ENCODE measurements at regions not wholly inside any gene's neighbourhood (a gene's known extent, or its start where the extent isn't known, plus 50 kb on each side); places are given as distances from the start of the nearest gene placed in this dataset.

- TF ChIP-seq, protein P1, sequence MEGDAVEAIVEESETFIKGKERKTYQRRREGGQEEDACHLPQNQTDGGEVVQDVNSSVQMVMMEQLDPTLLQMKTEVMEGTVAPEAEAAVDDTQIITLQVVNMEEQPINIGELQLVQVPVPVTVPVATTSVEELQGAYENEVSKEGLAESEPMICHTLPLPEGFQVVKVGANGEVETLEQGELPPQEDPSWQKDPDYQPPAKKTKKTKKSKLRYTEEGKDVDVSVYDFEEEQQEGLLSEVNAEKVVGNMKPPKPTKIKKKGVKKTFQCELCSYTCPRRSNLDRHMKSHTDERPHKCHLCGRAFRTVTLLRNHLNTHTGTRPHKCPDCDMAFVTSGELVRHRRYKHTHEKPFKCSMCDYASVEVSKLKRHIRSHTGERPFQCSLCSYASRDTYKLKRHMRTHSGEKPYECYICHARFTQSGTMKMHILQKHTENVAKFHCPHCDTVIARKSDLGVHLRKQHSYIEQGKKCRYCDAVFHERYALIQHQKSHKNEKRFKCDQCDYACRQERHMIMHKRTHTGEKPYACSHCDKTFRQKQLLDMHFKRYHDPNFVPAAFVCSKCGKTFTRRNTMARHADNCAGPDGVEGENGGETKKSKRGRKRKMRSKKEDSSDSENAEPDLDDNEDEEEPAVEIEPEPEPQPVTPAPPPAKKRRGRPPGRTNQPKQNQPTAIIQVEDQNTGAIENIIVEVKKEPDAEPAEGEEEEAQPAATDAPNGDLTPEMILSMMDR (IDR thresholded peaks at IDR 0.05; ENCODE audit: borderline replicate concordance, control extremely low read depth, extremely low read depth, insufficient read depth, missing control alignments), result no peak
- no peak for DNase-seq (ENCODE audit: low spot score)
- in situ Hi-C loops (cut with MboI; ENCODE audit: low sequenced_read_pairs, unreplicated experiment), result no loop called here
Measured at GRCh38 chr14:104311358-104311757, 173.0 kb downstream of the KIF26A start.

DNA sequence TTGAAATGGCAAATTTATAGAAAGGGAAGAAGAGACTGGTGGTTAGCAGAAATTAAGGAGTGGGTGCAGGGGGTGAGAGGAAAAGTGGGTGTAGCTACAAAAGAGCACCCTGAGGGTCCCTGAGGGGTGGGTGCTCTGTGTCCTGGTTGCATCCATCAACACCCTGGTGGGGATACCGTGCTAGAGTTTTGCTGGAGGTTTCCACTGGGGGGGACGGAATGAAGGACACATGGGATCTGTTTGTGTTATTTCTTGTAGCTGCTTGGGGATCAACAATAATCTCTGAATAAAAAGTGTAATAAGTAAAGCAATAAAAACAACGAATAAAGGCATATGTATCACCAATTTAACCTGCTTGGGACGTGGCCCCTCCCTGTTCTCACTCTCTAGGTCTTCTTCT, 175.3 kb downstream of the KIF26A start:
- TF ChIP-seq, protein P1 (IDR thresholded peaks at IDR 0.05; ENCODE audit: borderline replicate concordance, control extremely low read depth, extremely low read depth, insufficient read depth, missing control alignments), result no peak
- DNase-seq (ENCODE audit: low spot score), result no peak
- in situ Hi-C loops (cut with MboI; ENCODE audit: low sequenced_read_pairs, unreplicated experiment), result no loop called here

DNA sequence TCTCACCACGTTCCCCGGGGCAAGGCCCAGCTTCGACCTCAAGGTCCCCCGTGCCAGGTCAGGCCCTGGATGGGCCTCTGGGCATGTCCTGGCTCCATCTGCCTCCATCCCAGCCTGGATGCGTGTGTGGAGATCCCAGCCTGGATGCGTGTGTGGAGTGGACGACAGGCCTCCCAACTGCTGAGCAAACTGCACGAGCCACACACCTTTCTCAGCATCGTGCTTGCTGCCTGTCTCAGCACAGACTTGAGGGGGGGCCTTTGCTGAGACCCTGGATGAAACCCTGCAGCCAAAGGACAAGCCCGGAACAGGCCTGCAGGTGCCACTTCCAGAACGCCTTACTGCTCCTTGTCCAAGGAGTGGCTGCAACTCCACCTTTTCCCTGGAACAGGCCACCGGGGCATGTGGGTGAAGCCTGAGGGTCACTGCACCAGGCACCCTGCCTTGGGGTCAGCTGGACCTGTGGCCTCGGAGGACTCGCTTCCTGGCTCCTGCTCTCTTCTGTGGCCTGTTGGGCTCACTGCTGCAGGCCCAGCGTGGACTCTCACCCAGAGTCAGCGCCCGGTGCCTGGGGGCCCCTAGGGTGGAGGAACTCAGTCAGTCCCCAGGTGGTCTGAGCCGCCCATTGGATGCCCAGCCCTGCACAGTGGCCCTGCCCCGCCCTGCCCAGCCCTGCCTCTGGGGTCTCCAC, 176.0 kb downstream of the KIF26A start:
- in situ Hi-C loops (cut with MboI; ENCODE audit: low sequenced_read_pairs, unreplicated experiment), result no loop called here
- TF ChIP-seq, protein P1 (IDR thresholded peaks at IDR 0.05; ENCODE audit: borderline replicate concordance, control extremely low read depth, extremely low read depth, insufficient read depth, missing control alignments), result no peak
- no peak for DNase-seq (ENCODE audit: low spot score)

DNA sequence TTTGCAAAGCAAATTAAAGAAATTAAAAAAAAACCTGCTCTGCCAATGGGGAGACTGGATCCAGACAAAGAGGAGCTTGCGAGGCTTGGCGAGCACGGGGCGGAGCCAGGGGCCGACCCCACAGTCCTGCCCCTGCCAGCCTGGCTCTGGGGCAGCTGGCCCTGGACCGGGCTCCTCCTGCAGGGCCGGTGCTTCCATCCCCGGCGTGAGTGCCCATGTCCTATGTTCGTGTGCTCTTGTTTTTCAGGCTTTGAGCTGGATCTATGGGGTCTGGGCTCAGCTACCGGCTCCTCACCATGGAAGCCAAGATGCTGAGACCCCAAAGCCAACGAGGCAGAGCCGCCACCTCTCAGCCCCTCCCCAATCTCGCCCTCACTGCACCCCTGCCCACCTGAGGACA, 176.8 kb downstream of the KIF26A start:
- no peak for DNase-seq (ENCODE audit: low spot score)
- in situ Hi-C loops (cut with MboI; ENCODE audit: low sequenced_read_pairs, unreplicated experiment), result no loop called here
- TF ChIP-seq, protein P1 (IDR thresholded peaks at IDR 0.05; ENCODE audit: borderline replicate concordance, control extremely low read depth, extremely low read depth, insufficient read depth, missing control alignments), result no peak

DNA sequence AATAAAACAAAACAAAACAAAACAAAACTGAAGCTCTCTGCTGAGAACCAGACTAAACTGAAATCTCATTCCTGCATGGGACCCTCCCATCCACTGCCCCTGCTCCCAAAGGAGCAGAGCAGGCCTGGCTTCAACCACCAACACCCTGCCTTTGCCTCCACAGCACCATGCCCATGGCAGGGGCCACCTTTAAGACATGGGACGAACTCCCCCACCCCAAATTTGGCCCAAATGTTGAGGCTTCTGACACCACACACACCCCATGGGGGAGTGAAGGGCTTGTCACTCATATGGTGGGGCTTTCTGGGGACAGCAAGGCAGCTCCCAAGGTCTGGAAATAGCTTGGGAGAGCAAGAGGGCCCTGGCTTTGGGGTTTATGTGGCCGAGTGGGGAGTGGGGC, 177.2 kb downstream of the KIF26A start:
- TF ChIP-seq, protein P1 (IDR thresholded peaks at IDR 0.05; ENCODE audit: borderline replicate concordance, control extremely low read depth, extremely low read depth, insufficient read depth, missing control alignments), result no peak
- no peak for DNase-seq (ENCODE audit: low spot score)
- in situ Hi-C loops (cut with MboI; ENCODE audit: low sequenced_read_pairs, unreplicated experiment), result no loop called here

- no peak for DNase-seq (ENCODE audit: low spot score)
- in situ Hi-C loops (cut with MboI; ENCODE audit: low sequenced_read_pairs, unreplicated experiment), result no loop called here
- TF ChIP-seq, protein P1 (IDR thresholded peaks at IDR 0.05; ENCODE audit: borderline replicate concordance, control extremely low read depth, extremely low read depth, insufficient read depth, missing control alignments), result no peak
Measured at GRCh38 chr14:104316121-104316722, 177.8 kb downstream of the KIF26A start.
